Panc1 (cell line): ENCODE measurements at regions not wholly inside any gene's neighbourhood (a gene's known extent, or its start where the extent isn't known, plus 50 kb on each side); places are given as distances from the start of the nearest gene placed in this dataset.
A peak's percentile ranks its signal among the peaks of the same experiment; 100 is the strongest.

Experiments used
- ATAC-seq: fragments of 200-7000 bp; cut with Tn5 transposase; 2 replicates; pipeline ENCODE4 v1.9.1; 2020; ENCODE audit warnings: mild to moderate bottlenecking, moderate library complexity
- BruUV-seq: library from RNA; stranded (reverse); fragments of 400-500 nt; replicated peaks from 2 replicates; lab custom pipeline; 2021; lab: Mats Ljungman, UMichigan
- CTCF ChIA-PET: fragments of 300-600 bp; sonication (Branson Sonifier 250); formaldehyde crosslinking; loops from one replicate; lab custom pipeline; 2022; ENCODE audit warnings: antibody characterized with exemption; lab: Charles Lee
- POLR2A ChIA-PET: fragments of 300-600 bp; sonication (Branson Sonifier 250); formaldehyde crosslinking; loops from one replicate; lab custom pipeline; 2022; ENCODE audit warnings: antibody characterized with exemption; lab: Charles Lee
- DNase-seq: peaks from one replicate; pipeline ENCODE4 v3.0.0-alpha.2; 2010; ENCODE audit warnings: low read depth, low spot score
- H3K27ac ChIP-seq: 2 replicates; pipeline ENCODE4 v1.5.1; 2011; ENCODE audit warnings: mild to moderate bottlenecking, low read length, inconsistent platforms
- H3K27me3 ChIP-seq: fragments of 200-500 bp; sonication (Bioruptor generic); 2 replicates; pipeline ENCODE4 v1.6.0; 2014; ENCODE audit warnings: low read length, inconsistent platforms; ENCODE audit not compliant: control insufficient read depth, insufficient read depth
- H3K36me3 ChIP-seq: fragments of 200-500 bp; sonication (Bioruptor generic); 2 replicates; pipeline ENCODE4 v1.5.1; 2014; ENCODE audit warnings: inconsistent platforms, mild to moderate bottlenecking, low read length, moderate library complexity; ENCODE audit not compliant: control insufficient read depth, insufficient read depth
- H3K4me1 ChIP-seq: 2 replicates; pipeline ENCODE4 v1.5.1; 2011; ENCODE audit warnings: inconsistent platforms, mild to moderate bottlenecking, low read length, moderate library complexity; ENCODE audit not compliant: control insufficient read depth, insufficient read depth
- H3K4me3 ChIP-seq, 2 experiments: 2 replicates each; pipeline ENCODE4 v1.5.1; 2011 to 2012; ENCODE audit warnings: low read depth in 2 of 2, low read length in 2 of 2, mild to moderate bottlenecking in 2 of 2, inconsistent platforms in 1 of 2, moderate library complexity in 1 of 2
- H3K9me3 ChIP-seq: fragments of 200-500 bp; sonication (Bioruptor generic); 2 replicates; pipeline ENCODE4 v1.5.1; 2014; ENCODE audit warnings: low read depth, mild to moderate bottlenecking, inconsistent platforms, low read length, moderate library complexity; ENCODE audit not compliant: control insufficient read depth, insufficient read depth
- POLR2AphosphoS5 ChIP-seq: IDR thresholded peaks from 2 replicates; pipeline ENCODE4 v1.6.1; 2012; ENCODE audit warnings: mild to moderate bottlenecking, low read depth, low read length, moderate library complexity
- REST ChIP-seq, 2 experiments: IDR thresholded peaks; 2 replicates each; pipeline ENCODE4 v1.6.1; 2011 to 2012; ENCODE audit warnings: low read depth in 2 of 2, control low read depth in 1 of 2, low read length in 1 of 2, mild to moderate bottlenecking in 1 of 2, moderate library complexity in 1 of 2; ENCODE audit not compliant: insufficient read depth in 1 of 2
- SIN3A ChIP-seq: IDR thresholded peaks from 2 replicates; pipeline ENCODE4 v1.6.1; 2012; ENCODE audit warnings: low read depth, mild to moderate bottlenecking, low read length, moderate library complexity, borderline replicate concordance; ENCODE audit not compliant: insufficient read depth
- TCF7L2 ChIP-seq: IDR thresholded peaks from 2 replicates; pipeline ENCODE4 v1.6.1; 2011; ENCODE audit warnings: mild to moderate bottlenecking, low read depth, low read length, inconsistent platforms
- in situ Hi-C: cut with HindIII; loops from 2 replicates; pipeline ENCODE4 v1.10.0; 2016; ENCODE audit warnings: low sequenced_read_pairs, low pct_unique_long_range_greater_than_20kb
- intact Hi-C: fragments of 100-400 bp; cut with micrococcal nuclease; formaldehyde crosslinking; loops from one replicate; pipeline ENCODE4 v1.10.0; 2022; ENCODE audit not compliant: unreplicated experiment
- TF ChIP-seq, protein P1 (sequence below): fragments of 450-650 bp; IDR thresholded peaks from 2 replicates; pipeline ENCODE4 v1.5.1; 2017; ENCODE audit warnings: mild to moderate bottlenecking

DNA sequence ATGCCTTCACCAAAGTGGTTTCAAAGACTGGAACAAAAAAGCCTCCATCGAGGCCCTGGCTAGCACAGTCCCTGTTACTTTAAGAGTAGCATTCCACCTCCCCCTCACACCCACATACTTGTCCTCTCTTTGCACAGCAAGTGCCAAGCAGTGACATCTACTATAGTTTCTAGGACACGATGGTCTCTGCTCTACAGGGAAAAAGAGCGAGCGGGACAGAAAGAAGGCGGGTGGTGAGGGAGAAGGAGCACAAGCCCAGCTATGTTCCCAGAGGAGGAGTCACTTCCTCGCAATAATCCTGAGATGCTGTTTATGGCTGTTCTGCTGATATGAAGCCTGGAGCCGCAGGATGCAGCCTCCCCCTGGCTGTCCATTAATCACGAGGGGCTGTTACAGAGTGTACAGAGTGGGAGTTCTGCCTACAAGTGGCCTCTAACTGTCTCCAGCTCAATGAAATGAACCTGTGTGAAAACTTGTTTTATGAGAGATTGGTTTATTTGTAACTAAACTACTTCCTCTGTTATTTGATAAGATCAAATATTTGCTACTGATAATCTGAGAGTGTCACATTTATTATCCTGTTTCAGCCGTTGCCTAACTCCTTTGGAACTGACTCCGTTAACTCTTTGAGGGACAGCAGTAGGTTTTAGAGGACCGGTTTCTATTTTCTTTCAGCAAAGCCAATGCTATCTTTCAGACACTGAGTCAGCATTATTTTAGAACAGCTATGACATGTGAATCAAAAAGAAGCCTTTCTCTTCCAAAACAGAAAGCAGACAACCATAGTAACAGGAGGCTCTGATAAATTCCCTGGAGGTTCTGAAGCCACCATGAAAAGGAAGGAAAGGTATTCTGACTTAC, 208.0 kb downstream of the SPRY2 start:
- POLR2A ChIA-PET: interaction anchor here (0.6 to 1.2 kb wide), 2 partner anchors 208 to 755 kb away, joined by 3 to 4 read pairs; partner anchors contain the start of gene SPRY2
- BruUV-seq: no TSS peak
- no peaks in the 10 kb centered on the region for H3K36me3 ChIP-seq
- no peaks in the 10 kb centered on the region for H3K9me3 ChIP-seq
- CTCF ChIA-PET: no interaction called here
- in situ Hi-C loops (no loop called here), intact Hi-C loops (loop anchor here (10.0 kb wide), 2 partner anchors 108 to 202 kb away; no protein-coding TSS in a partner anchor)
- ATAC-seq: peak; percentile 96
- no peaks in the 10 kb centered on the region for H3K27me3 ChIP-seq
- peak overlapping the region; percentile 89 for H3K27ac ChIP-seq
- peaks cover 20% of the 10 kb centered on the region for H3K4me1 ChIP-seq
- DNase-seq: no peak
- no peak for TF ChIP-seq REST (IDR thresholded peaks at IDR 0.05; ENCODE audit: insufficient read depth in 1 of 2, low read depth in 2 of 2, low read length in 1 of 2)
- TF ChIP-seq TCF7L2: peak; percentile 84
- TF ChIP-seq, protein P1, sequence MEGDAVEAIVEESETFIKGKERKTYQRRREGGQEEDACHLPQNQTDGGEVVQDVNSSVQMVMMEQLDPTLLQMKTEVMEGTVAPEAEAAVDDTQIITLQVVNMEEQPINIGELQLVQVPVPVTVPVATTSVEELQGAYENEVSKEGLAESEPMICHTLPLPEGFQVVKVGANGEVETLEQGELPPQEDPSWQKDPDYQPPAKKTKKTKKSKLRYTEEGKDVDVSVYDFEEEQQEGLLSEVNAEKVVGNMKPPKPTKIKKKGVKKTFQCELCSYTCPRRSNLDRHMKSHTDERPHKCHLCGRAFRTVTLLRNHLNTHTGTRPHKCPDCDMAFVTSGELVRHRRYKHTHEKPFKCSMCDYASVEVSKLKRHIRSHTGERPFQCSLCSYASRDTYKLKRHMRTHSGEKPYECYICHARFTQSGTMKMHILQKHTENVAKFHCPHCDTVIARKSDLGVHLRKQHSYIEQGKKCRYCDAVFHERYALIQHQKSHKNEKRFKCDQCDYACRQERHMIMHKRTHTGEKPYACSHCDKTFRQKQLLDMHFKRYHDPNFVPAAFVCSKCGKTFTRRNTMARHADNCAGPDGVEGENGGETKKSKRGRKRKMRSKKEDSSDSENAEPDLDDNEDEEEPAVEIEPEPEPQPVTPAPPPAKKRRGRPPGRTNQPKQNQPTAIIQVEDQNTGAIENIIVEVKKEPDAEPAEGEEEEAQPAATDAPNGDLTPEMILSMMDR: no peak
- peak; percentile 59; the same call in 1 of the 2 replicates for TF ChIP-seq POLR2AphosphoS5
- H3K4me3 ChIP-seq: peak overlapping the region; percentile 25 to 57

DNA sequence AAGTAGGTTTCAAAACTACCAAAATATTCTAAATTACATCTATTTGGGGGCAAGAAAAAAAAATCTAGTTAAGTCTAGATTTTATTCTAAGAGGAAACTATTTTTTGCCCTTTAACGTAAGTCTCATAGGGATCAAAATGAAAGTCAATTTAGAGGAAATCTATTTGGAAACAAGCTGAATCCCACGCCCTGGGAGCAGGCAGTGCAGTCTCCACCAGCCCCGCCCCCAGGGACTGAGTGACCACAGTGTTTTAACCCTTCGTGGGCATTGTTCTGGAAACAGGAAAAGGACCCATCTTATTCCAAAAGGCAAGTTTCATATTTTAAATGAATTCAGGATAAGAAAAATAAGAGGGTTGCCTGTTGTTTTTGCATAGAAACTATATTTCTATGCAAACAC, 209.7 kb downstream of the SPRY2 start:
- TF ChIP-seq, protein P1: no peak
- TF ChIP-seq POLR2AphosphoS5 (no peak), REST (IDR thresholded peaks at IDR 0.05; ENCODE audit: insufficient read depth in 1 of 2, low read depth in 2 of 2, low read length in 1 of 2) (no peak), SIN3A (no peak), TCF7L2 (no peak)
- in situ Hi-C loops: no loop called here
- Histone ChIP-seq H3K27me3 (no peaks in the 10 kb centered on the region), H3K36me3 (no peaks in the 10 kb centered on the region), H3K4me1 (peaks cover 20% of the 10 kb centered on the region), H3K27ac (peak overlapping the region; percentile 89), H3K9me3 (no peaks in the 10 kb centered on the region), H3K4me3 (peak overlapping the region; percentile 11 to 30; a peak in 3 of 4 replicates)
- ChIA-PET POLR2A (no interaction called here), CTCF (no interaction called here)
- ATAC-seq (no peak), DNase-seq (no peak)
- BruUV-seq: no TSS peak
- intact Hi-C loops: loop anchor here (10.0 kb wide), 2 partner anchors 106 to 204 kb away; no protein-coding TSS in a partner anchor
